ENCODE measurements at regions not wholly inside any gene's neighbourhood (a gene's known extent, or its start where the extent isn't known, plus 50 kb on each side); places are given as distances from the start of the nearest gene placed in this dataset.
"Not testable (repeated sequence)": the region's sequence is repeated elsewhere in the genome, so short reads cannot be mapped to it uniquely, and the experiment has no call there.

GRCh38 chr2:103183061-103183460, 421.2 kb downstream of the TMEM182 start:
- Mint-ChIP-seq H3K27ac (no peak overlapping the region), H3K27me3 (no peaks in the 10 kb centered on the region), H3K4me3 (no peak overlapping the region), H3K9me3 (ENCODE audit: low read depth) (peaks cover under 1% of the 10 kb centered on the region), H3K4me1 (no peaks in the 10 kb centered on the region), H3K36me3 (no peaks in the 10 kb centered on the region)
- DNase-seq (no peak), ATAC-seq (no peak)
- CTCF ChIA-PET: no interaction called here

- CTCF ChIA-PET: no interaction called here
These were observed 435.0 kb downstream of the TMEM182 start for GRCh38 chr2:103196802-103197201.

GRCh38 chr2:103200774-103201173, 438.9 kb downstream of the TMEM182 start:
- ATAC-seq; DNase-seq; H3K27ac Mint-ChIP-seq; H3K36me3 Mint-ChIP-seq; H3K4me1 Mint-ChIP-seq; H3K9me3 Mint-ChIP-seq (ENCODE audit: low read depth); H3K4me3 Mint-ChIP-seq; H3K27me3 Mint-ChIP-seq; CTCF ChIA-PET: not testable (repeated sequence)

More at GRCh38 chr2:103196802-103197201, 435.0 kb downstream of the TMEM182 start:
- Mint-ChIP-seq H3K27ac (no peak overlapping the region), H3K36me3 (no peaks in the 10 kb centered on the region), H3K4me3 (no peak overlapping the region), H3K4me1 (no peaks in the 10 kb centered on the region), H3K9me3 (ENCODE audit: low read depth) (peaks cover 4% of the 10 kb centered on the region), H3K27me3 (no peaks in the 10 kb centered on the region)
- no peak for ATAC-seq
- DNase-seq: no peak

DNA sequence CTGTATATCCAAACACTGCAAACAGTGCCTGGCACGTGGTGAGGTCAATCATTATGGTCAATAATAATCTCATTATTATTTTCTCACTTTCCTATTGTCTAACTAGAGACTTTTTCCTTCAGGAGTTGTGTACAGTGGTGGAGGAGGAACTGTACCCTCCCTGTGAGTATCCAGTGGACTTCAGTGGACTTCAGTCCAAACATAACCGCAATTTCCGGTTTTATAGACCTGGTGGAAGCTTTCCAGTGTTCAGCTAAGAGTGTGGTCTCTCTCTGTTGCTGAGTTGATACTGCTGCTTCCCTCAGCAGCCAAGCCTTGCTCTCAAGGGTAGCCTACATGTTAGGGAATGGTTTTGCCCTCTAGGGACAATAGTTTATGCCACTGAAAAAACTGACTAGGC, 447.1 kb downstream of the TMEM182 start:
- DNase-seq (no peak), ATAC-seq (no peak)
- no peak overlapping the region for H3K4me3 Mint-ChIP-seq
- H3K9me3 Mint-ChIP-seq (ENCODE audit: low read depth): no peaks in the 10 kb centered on the region
- no peaks in the 10 kb centered on the region for H3K27me3 Mint-ChIP-seq
- H3K4me1 Mint-ChIP-seq: no peaks in the 10 kb centered on the region
- no peaks in the 10 kb centered on the region for H3K36me3 Mint-ChIP-seq
- H3K27ac Mint-ChIP-seq: no peak overlapping the region
- CTCF ChIA-PET: no interaction called here

DNA sequence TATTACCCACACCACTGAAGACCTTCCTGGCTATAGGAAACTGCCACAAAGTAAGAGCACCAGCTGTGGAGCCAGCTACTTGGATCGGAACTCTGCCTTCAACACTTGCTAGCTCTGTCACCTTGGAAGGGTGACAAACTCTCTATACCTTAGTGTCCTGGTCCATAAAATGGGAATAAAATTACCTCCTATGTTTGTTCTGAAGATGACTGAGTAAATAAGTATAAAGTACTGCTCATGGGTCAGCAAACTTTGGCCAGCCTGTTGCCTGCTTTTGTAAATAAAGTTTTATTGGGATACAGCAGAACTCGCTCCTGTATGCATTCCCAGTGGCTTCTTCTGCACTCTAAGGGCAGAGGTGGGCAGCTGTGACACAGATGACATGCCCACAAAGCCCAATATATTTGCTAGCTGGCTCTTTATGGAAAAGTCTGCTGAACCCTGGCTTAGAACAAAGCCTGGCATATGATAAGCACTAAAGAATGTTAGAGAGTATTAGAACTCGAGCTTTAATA, 451.3 kb downstream of the TMEM182 start:
- Mint-ChIP-seq H3K4me3 (no peak overlapping the region), H3K9me3 (ENCODE audit: low read depth) (peaks cover under 1% of the 10 kb centered on the region), H3K27me3 (no peaks in the 10 kb centered on the region), H3K27ac (no peak overlapping the region), H3K36me3 (no peaks in the 10 kb centered on the region), H3K4me1 (no peaks in the 10 kb centered on the region)
- ATAC-seq: no peak
- CTCF ChIA-PET: no interaction called here
- DNase-seq: no peak

- Mint-ChIP-seq H3K4me1 (no peaks in the 10 kb centered on the region), H3K36me3 (no peaks in the 10 kb centered on the region), H3K27me3 (no peaks in the 10 kb centered on the region), H3K9me3 (ENCODE audit: low read depth) (peaks cover 4% of the 10 kb centered on the region), H3K4me3 (no peak overlapping the region), H3K27ac (no peak overlapping the region)
- CTCF ChIA-PET: no interaction called here
- ATAC-seq: no peak
- no peak for DNase-seq
These were observed 456.7 kb downstream of the TMEM182 start for GRCh38 chr2:103218516-103218915.

DNA sequence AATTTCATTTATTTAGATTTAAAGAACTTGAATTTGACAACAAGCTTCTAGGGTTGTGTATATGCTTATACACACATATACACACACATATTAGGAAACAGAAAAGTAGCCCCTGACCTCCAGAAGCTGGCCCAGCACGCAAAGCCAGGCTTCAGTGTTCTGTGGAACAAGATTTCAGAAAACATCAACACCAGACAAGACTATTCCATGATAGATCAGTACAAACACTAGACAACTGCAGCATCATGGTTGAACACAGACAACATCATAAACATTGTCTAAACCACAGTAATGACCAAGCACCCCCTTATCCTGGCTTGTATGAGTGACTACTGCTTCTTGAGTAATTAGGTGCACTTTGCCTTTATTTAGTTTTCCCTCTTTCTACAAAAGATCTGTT, 457.6 kb downstream of the TMEM182 start:
- ATAC-seq (no peak), DNase-seq (no peak)
- Mint-ChIP-seq H3K27ac (no peak overlapping the region), H3K36me3 (no peaks in the 10 kb centered on the region), H3K27me3 (no peaks in the 10 kb centered on the region), H3K9me3 (ENCODE audit: low read depth) (peaks cover 4% of the 10 kb centered on the region), H3K4me1 (no peaks in the 10 kb centered on the region), H3K4me3 (no peak overlapping the region)
- CTCF ChIA-PET: no interaction called here

DNA sequence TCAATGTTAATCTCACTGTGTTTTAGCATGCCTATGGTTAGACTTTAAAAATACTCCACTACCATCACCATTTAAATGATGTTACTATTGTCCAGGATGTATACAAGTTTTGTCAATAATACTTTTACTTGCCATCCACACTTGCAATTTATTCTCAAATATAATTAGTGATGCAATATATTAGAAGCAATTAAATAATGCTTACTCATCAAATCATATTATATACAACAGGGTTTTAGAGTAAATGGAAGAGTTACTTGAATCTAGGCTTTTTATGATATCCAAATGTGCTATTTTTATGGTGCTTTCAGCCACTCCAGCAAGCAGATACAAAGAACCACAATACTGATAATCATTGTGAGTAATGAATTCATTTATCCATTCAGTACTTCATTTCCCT, 461.1 kb downstream of the TMEM182 start:
- H3K36me3 Mint-ChIP-seq: no peaks in the 10 kb centered on the region
- CTCF ChIA-PET: no interaction called here
- no peaks in the 10 kb centered on the region for H3K27me3 Mint-ChIP-seq
- H3K4me1 Mint-ChIP-seq: no peaks in the 10 kb centered on the region
- ATAC-seq (no peak), DNase-seq (no peak)
- H3K4me3 Mint-ChIP-seq: no peak overlapping the region
- no peak overlapping the region for H3K27ac Mint-ChIP-seq
- H3K9me3 Mint-ChIP-seq (ENCODE audit: low read depth): peaks cover 4% of the 10 kb centered on the region

GRCh38 chr2:103230796-103231195, 469.0 kb downstream of the TMEM182 start:
- CTCF ChIA-PET: no interaction called here

DNA sequence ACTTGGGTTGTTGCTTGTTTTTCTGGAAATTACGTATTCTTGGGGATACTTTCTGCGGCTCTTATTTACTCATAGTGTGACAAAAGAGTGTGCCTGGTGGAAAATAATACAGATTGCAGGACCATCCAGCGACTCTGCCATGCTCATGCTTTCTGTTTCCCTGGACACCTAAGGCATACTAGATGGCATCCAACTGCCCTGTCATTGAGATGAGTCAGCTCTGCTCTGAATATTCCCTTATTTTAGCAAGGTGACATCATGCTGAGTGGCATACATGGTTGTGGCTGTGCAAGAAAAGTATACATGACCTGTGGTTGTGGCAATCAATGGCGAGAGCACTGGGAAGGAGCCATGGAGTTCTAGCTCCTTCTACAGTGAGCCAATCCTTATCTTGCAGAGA, 471.0 kb downstream of the TMEM182 start:
- DNase-seq (no peak), ATAC-seq (no peak)
- Mint-ChIP-seq H3K4me1 (no peaks in the 10 kb centered on the region), H3K9me3 (ENCODE audit: low read depth) (peaks cover 4% of the 10 kb centered on the region), H3K27me3 (no peaks in the 10 kb centered on the region), H3K27ac (no peak overlapping the region), H3K4me3 (no peak overlapping the region), H3K36me3 (no peaks in the 10 kb centered on the region)
- CTCF ChIA-PET: no interaction called here

More at GRCh38 chr2:103230796-103231195, 469.0 kb downstream of the TMEM182 start:
- ATAC-seq: no peak
- DNase-seq: no peak
- Mint-ChIP-seq H3K36me3 (no peaks in the 10 kb centered on the region), H3K4me3 (no peak overlapping the region), H3K9me3 (ENCODE audit: low read depth) (peaks cover 3% of the 10 kb centered on the region), H3K27ac (no peak overlapping the region), H3K27me3 (no peaks in the 10 kb centered on the region), H3K4me1 (no peaks in the 10 kb centered on the region)

GRCh38 chr2:103233691-103234090, 471.9 kb downstream of the TMEM182 start:
- Mint-ChIP-seq H3K4me1 (no peaks in the 10 kb centered on the region), H3K4me3 (no peak overlapping the region), H3K36me3 (no peaks in the 10 kb centered on the region), H3K27ac (no peak overlapping the region), H3K9me3 (ENCODE audit: low read depth) (peaks cover 4% of the 10 kb centered on the region), H3K27me3 (no peaks in the 10 kb centered on the region)
- CTCF ChIA-PET: no interaction called here
- ATAC-seq (no peak), DNase-seq (no peak)

GRCh38 chr2:103235283-103235682, 473.5 kb downstream of the TMEM182 start:
- H3K27me3 Mint-ChIP-seq: no peaks in the 10 kb centered on the region
- DNase-seq (no peak), ATAC-seq (no peak)
- no peaks in the 10 kb centered on the region for H3K4me1 Mint-ChIP-seq
- H3K36me3 Mint-ChIP-seq: no peaks in the 10 kb centered on the region
- H3K4me3 Mint-ChIP-seq: no peak overlapping the region
- CTCF ChIA-PET: no interaction called here
- H3K27ac Mint-ChIP-seq: no peak overlapping the region
- peaks cover 4% of the 10 kb centered on the region for H3K9me3 Mint-ChIP-seq (ENCODE audit: low read depth)

- Mint-ChIP-seq H3K4me1 (no peaks in the 10 kb centered on the region), H3K4me3 (no peak overlapping the region), H3K27me3 (no peaks in the 10 kb centered on the region), H3K27ac (no peak overlapping the region), H3K36me3 (no peaks in the 10 kb centered on the region), H3K9me3 (ENCODE audit: low read depth) (peaks cover 2% of the 10 kb centered on the region)
- CTCF ChIA-PET: no interaction called here
- no peak for ATAC-seq
- DNase-seq: no peak
These were observed 487.6 kb downstream of the TMEM182 start for GRCh38 chr2:103249462-103249861.

GRCh38 chr2:103252781-103253180, 490.9 kb downstream of the TMEM182 start:
- ATAC-seq: no peak
- Mint-ChIP-seq H3K9me3 (ENCODE audit: low read depth) (peaks cover 2% of the 10 kb centered on the region), H3K36me3 (no peaks in the 10 kb centered on the region), H3K27ac (no peak overlapping the region), H3K4me3 (no peak overlapping the region), H3K4me1 (no peaks in the 10 kb centered on the region), H3K27me3 (no peaks in the 10 kb centered on the region)
- CTCF ChIA-PET: no interaction called here
- no peak for DNase-seq

DNA sequence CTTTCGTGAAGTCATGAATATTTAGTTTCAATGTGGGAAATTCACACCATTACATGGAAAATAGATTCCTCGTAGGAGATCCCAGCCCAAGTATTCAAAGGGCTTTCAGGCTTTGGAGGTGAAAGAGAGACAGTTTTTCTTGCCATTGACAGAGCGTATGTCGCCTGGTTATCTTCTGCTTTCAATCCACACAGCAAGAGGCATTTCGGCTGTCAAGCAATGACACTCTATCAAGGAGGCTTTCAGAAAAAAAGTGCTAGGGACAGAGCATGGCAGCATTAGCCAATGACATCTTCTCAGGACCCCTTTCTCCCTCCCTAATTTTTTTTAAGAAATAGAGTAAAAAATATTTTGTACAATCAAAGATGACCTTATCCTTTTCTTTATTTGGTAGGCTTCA, 492.8 kb downstream of the TMEM182 start:
- Mint-ChIP-seq H3K4me3 (no peak overlapping the region), H3K4me1 (no peaks in the 10 kb centered on the region)
- CTCF ChIA-PET: no interaction called here

More for the DNA sequence above, 492.8 kb downstream of the TMEM182 start:
- no peaks in the 10 kb centered on the region for H3K36me3 Mint-ChIP-seq
- ATAC-seq (no peak), DNase-seq (no peak)
- H3K27ac Mint-ChIP-seq: no peak overlapping the region
- peaks cover 2% of the 10 kb centered on the region for H3K9me3 Mint-ChIP-seq (ENCODE audit: low read depth)
- no peaks in the 10 kb centered on the region for H3K27me3 Mint-ChIP-seq
